Liver (tissue), 3 donors: ENCODE measurements at regions not wholly inside any gene's neighbourhood (a gene's known extent, or its start where the extent isn't known, plus 50 kb on each side); places are given as distances from the start of the nearest gene placed in this dataset.

Source experiments
- GABPA ChIP-seq, 2 donors: IDR thresholded peaks in 1 of 2; conservative IDR thresholded peaks in 1 of 2; 2 replicates each; pipeline ENCODE4 v1.6.1; 2016; ENCODE audit warnings: antibody characterized with exemption in 2 of 2, mild to moderate bottlenecking in 1 of 2, moderate library complexity in 1 of 2
- TF ChIP-seq, protein P1 (sequence below): fragments of 150-350 bp; IDR thresholded peaks from 2 replicates; pipeline ENCODE4 v1.5.1; 2017; ENCODE audit warnings: improper control_type of control experiment, low read depth, low read length; ENCODE audit not compliant: missing input control
- donor health status: healthy.
- donor health status: healthy.

DNA sequence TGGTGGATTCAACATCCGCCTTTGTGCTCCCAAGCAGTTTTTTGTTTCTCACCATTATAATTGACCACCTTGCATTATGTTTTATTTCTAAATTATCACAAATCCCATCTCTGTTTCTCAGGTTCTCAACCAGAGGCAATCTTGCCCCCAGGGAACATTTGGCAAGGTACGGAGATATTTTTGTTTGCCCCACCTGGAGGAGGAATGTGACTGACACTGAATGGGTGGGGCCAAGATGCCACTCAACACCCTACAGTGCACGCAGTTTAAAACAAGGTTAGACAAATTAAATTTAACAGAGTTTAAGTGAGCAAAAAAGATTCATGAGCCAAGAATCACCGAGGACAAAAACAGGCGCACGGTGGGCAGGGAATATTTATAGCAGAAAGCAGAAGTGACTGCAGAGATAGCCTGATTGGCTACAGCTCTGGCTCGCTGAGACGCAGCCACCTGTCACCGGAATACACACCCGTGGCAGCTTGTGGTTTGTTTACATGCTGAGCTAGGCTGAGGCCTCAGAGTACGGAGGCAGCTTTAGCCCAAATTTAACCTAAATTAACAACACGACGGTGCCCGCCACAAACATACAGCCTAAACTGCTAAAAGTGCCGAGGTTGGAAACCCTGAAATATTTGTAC, 150.0 kb upstream of the ALKAL2 start:
- TF ChIP-seq, protein P1, sequence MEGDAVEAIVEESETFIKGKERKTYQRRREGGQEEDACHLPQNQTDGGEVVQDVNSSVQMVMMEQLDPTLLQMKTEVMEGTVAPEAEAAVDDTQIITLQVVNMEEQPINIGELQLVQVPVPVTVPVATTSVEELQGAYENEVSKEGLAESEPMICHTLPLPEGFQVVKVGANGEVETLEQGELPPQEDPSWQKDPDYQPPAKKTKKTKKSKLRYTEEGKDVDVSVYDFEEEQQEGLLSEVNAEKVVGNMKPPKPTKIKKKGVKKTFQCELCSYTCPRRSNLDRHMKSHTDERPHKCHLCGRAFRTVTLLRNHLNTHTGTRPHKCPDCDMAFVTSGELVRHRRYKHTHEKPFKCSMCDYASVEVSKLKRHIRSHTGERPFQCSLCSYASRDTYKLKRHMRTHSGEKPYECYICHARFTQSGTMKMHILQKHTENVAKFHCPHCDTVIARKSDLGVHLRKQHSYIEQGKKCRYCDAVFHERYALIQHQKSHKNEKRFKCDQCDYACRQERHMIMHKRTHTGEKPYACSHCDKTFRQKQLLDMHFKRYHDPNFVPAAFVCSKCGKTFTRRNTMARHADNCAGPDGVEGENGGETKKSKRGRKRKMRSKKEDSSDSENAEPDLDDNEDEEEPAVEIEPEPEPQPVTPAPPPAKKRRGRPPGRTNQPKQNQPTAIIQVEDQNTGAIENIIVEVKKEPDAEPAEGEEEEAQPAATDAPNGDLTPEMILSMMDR: no peak
- TF ChIP-seq GABPA (IDR thresholded peaks at IDR 0.05 in 1 of 2, conservative IDR thresholded peaks at IDR 0.05 in 1 of 2): no peak
